ENCODE measurements at regions not wholly inside any gene's neighbourhood (a gene's known extent, or its start where the extent isn't known, plus 50 kb on each side); places are given as distances from the start of the nearest gene placed in this dataset.

DNA sequence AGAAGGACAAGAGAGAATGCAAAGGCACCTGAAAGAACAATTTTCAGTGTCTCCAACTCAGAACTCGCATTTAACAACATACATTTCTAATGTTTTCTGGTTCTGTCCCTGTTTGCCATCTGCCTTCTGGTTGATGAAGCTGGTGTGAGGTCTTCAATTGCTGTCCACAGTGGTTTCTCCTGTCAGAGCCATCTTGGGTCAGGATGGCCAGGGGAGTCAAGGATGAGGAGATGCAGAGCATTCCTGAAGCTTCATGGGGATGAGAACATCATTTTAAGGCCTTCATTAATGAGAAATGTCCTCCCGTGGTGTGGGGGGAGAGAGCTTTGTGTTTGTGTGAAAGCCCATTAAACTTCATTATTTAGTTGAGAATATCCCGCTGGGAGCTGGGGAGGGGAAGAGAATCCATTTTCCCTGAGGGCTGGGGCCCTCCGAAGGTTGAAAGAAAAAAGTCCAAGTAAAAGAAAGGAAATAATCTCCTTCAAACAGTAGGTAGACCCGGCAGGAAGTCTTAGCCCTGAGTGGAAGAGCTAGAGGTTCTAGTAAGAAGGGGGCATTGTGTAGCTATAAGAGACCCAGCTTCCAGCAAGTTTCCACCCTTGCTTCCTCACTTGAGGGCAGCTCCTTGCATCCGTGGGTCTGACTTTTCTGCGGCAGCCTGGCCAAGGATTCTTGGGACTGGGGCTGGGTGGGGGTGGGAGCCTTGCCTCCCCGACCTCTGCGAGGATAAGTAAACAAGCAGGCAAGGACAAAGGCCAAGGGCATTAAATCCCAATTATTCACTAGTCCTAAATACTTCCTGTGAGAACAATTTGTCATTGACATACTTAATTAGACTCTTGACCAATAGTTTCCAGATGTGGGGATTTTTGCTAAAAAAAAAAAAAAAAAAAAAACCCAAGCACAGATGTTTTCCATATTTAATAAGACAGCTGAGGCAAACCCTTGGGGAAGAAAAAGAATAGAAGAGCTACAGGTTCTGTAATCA, 119.2 kb downstream of the MSX2 start:
- no peaks in the 10 kb centered on the region for H3K79me2 ChIP-seq
- H3K27ac ChIP-seq, result no peak overlapping the region

GRCh38 chr5:174840435-174840834, 116.1 kb downstream of the MSX2 start:
- H3K4me3 ChIP-seq (ENCODE audit: low read depth, low read length), result no peak overlapping the region
- no peak overlapping the region for H3K27ac ChIP-seq
- no peaks in the 10 kb centered on the region for H3K79me2 ChIP-seq
- no peak overlapping the region for H3K4me2 ChIP-seq (ENCODE audit: low read length)
- H3K36me3 ChIP-seq (ENCODE audit: control insufficient read depth, insufficient read depth, low read length), result no peaks in the 10 kb centered on the region
- no peaks in the 10 kb centered on the region for H3K27me3 ChIP-seq (ENCODE audit: control insufficient read depth, insufficient read depth, low read length)
- H2AFZ ChIP-seq, result no peak overlapping the region
- H3K4me1 ChIP-seq, result no peaks in the 10 kb centered on the region
- TF ChIP-seq, protein P1, sequence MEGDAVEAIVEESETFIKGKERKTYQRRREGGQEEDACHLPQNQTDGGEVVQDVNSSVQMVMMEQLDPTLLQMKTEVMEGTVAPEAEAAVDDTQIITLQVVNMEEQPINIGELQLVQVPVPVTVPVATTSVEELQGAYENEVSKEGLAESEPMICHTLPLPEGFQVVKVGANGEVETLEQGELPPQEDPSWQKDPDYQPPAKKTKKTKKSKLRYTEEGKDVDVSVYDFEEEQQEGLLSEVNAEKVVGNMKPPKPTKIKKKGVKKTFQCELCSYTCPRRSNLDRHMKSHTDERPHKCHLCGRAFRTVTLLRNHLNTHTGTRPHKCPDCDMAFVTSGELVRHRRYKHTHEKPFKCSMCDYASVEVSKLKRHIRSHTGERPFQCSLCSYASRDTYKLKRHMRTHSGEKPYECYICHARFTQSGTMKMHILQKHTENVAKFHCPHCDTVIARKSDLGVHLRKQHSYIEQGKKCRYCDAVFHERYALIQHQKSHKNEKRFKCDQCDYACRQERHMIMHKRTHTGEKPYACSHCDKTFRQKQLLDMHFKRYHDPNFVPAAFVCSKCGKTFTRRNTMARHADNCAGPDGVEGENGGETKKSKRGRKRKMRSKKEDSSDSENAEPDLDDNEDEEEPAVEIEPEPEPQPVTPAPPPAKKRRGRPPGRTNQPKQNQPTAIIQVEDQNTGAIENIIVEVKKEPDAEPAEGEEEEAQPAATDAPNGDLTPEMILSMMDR (IDR thresholded peaks at IDR 0.05), result no peak
- no peaks in the 10 kb centered on the region for H3K9me3 ChIP-seq (ENCODE audit: control insufficient read depth, low read length)
- no peak overlapping the region for H3K9ac ChIP-seq

More for the DNA sequence above, 119.2 kb downstream of the MSX2 start:
- TF ChIP-seq, protein P1 (IDR thresholded peaks at IDR 0.05), result no peak
- H3K9me3 ChIP-seq (ENCODE audit: control insufficient read depth, low read length), result no peaks in the 10 kb centered on the region
- no peaks in the 10 kb centered on the region for H3K27me3 ChIP-seq (ENCODE audit: control insufficient read depth, insufficient read depth, low read length)
- H3K4me2 ChIP-seq (ENCODE audit: low read length), result no peak overlapping the region
- no peak overlapping the region for H3K4me3 ChIP-seq (ENCODE audit: low read depth, low read length)
- H3K9ac ChIP-seq, result no peak overlapping the region
- H3K36me3 ChIP-seq (ENCODE audit: control insufficient read depth, insufficient read depth, low read length), result no peaks in the 10 kb centered on the region
- H3K4me1 ChIP-seq, result no peaks in the 10 kb centered on the region
- no peak overlapping the region for H2AFZ ChIP-seq

DNA sequence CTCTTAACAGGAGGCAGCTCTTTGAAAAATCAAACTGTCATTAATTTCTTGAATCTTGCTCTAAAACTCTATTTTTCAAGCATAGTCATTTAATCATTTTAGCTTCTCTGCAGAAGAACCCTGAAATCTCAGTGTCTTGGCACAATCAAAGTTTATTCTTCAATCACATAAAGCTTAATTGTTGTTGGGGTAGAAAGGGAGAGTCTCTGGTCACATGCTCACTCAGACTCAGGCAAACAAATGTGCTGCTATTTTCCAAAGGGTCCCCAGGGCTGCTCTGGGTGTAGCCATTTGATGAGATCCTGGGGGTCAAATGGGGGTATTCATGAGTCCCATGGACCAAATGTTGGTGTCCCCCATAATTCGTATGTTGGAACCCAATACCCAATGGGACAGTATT, 114.8 kb downstream of the MSX2 start:
- no peaks in the 10 kb centered on the region for H3K36me3 ChIP-seq (ENCODE audit: control insufficient read depth, insufficient read depth, low read length)
- H3K79me2 ChIP-seq, result no peaks in the 10 kb centered on the region
- no peaks in the 10 kb centered on the region for H3K27me3 ChIP-seq (ENCODE audit: control insufficient read depth, insufficient read depth, low read length)
- H2AFZ ChIP-seq, result no peak overlapping the region
- no peaks in the 10 kb centered on the region for H3K9me3 ChIP-seq (ENCODE audit: control insufficient read depth, low read length)
- no peak overlapping the region for H3K4me3 ChIP-seq (ENCODE audit: low read depth, low read length)
- TF ChIP-seq, protein P1 (IDR thresholded peaks at IDR 0.05), result no peak
- H3K9ac ChIP-seq, result no peak overlapping the region
- H3K4me1 ChIP-seq, result no peaks in the 10 kb centered on the region
- no peak overlapping the region for H3K4me2 ChIP-seq (ENCODE audit: low read length)
- H3K27ac ChIP-seq, result no peak overlapping the region

GRCh38 chr5:174837919-174838902, 113.8 kb downstream of the MSX2 start:
- no peaks in the 10 kb centered on the region for H3K36me3 ChIP-seq (ENCODE audit: control insufficient read depth, insufficient read depth, low read length)
- no peak overlapping the region for H2AFZ ChIP-seq
- no peak overlapping the region for H3K9ac ChIP-seq
- H3K27ac ChIP-seq, result no peak overlapping the region
- H3K9me3 ChIP-seq (ENCODE audit: control insufficient read depth, low read length), result no peaks in the 10 kb centered on the region
- no peaks in the 10 kb centered on the region for H3K79me2 ChIP-seq
- H3K4me3 ChIP-seq (ENCODE audit: low read depth, low read length), result no peak overlapping the region
- H3K27me3 ChIP-seq (ENCODE audit: control insufficient read depth, insufficient read depth, low read length), result no peaks in the 10 kb centered on the region
- TF ChIP-seq, protein P1 (IDR thresholded peaks at IDR 0.05), result no peak
- H3K4me1 ChIP-seq, result no peaks in the 10 kb centered on the region
- H3K4me2 ChIP-seq (ENCODE audit: low read length), result no peak overlapping the region

Data from parathyroid adenoma (tissue), 2 donors.